ENCODE measurements at regions not wholly inside any gene's neighbourhood (a gene's known extent, or its start where the extent isn't known, plus 50 kb on each side); places are given as distances from the start of the nearest gene placed in this dataset.

DNA sequence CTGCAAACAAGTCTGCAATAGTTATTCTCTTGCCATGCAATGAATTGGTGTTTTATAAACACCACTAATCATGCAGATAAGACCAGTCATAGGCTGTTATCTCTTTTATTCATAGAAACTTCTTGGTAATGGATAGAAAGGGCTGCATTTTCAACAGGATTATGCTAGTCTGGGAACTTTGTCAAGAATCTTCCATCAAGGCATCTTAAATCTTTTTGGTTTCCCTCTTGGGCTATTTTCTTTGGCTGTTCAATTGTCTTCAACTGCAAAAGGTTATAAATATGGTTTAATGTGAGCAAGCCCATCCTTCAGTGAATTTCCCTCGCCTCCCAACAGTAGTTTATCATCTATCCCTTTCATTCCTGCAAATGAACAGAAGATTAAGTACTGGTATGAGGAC is 59.0 kb upstream of the MINAR1 start:
- TF ChIP-seq SMC3 (conservative IDR thresholded peaks at IDR 0.05; ENCODE audit: poor library complexity), result no peak
- TF ChIP-seq, protein P1, sequence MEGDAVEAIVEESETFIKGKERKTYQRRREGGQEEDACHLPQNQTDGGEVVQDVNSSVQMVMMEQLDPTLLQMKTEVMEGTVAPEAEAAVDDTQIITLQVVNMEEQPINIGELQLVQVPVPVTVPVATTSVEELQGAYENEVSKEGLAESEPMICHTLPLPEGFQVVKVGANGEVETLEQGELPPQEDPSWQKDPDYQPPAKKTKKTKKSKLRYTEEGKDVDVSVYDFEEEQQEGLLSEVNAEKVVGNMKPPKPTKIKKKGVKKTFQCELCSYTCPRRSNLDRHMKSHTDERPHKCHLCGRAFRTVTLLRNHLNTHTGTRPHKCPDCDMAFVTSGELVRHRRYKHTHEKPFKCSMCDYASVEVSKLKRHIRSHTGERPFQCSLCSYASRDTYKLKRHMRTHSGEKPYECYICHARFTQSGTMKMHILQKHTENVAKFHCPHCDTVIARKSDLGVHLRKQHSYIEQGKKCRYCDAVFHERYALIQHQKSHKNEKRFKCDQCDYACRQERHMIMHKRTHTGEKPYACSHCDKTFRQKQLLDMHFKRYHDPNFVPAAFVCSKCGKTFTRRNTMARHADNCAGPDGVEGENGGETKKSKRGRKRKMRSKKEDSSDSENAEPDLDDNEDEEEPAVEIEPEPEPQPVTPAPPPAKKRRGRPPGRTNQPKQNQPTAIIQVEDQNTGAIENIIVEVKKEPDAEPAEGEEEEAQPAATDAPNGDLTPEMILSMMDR (IDR thresholded peaks at IDR 0.05; ENCODE audit: poor library complexity, severe bottlenecking), result no peak
- no peak for TF ChIP-seq TAF1 (IDR thresholded peaks at IDR 0.05; ENCODE audit: low read depth)
- TF ChIP-seq, protein P2, sequence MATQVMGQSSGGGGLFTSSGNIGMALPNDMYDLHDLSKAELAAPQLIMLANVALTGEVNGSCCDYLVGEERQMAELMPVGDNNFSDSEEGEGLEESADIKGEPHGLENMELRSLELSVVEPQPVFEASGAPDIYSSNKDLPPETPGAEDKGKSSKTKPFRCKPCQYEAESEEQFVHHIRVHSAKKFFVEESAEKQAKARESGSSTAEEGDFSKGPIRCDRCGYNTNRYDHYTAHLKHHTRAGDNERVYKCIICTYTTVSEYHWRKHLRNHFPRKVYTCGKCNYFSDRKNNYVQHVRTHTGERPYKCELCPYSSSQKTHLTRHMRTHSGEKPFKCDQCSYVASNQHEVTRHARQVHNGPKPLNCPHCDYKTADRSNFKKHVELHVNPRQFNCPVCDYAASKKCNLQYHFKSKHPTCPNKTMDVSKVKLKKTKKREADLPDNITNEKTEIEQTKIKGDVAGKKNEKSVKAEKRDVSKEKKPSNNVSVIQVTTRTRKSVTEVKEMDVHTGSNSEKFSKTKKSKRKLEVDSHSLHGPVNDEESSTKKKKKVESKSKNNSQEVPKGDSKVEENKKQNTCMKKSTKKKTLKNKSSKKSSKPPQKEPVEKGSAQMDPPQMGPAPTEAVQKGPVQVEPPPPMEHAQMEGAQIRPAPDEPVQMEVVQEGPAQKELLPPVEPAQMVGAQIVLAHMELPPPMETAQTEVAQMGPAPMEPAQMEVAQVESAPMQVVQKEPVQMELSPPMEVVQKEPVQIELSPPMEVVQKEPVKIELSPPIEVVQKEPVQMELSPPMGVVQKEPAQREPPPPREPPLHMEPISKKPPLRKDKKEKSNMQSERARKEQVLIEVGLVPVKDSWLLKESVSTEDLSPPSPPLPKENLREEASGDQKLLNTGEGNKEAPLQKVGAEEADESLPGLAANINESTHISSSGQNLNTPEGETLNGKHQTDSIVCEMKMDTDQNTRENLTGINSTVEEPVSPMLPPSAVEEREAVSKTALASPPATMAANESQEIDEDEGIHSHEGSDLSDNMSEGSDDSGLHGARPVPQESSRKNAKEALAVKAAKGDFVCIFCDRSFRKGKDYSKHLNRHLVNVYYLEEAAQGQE (IDR thresholded peaks at IDR 0.05; ENCODE audit: borderline replicate concordance), result no peak
- TF ChIP-seq EZH2 (IDR thresholded peaks at IDR 0.05; ENCODE audit: borderline replicate concordance, insufficient read depth, low read length, poor library complexity, severe bottlenecking), result no peak
- no peak for TF ChIP-seq POLR2AphosphoS5 (IDR thresholded peaks at IDR 0.05)
